IMR-90 (cell line): ENCODE measurements at regions not wholly inside any gene's neighbourhood (a gene's known extent, or its start where the extent isn't known, plus 50 kb on each side); places are given as distances from the start of the nearest gene placed in this dataset.

Experiments used
- ATAC-seq: fragments of 200-7000 bp; cut with Tn5 transposase; 2 replicates; pipeline ENCODE4 v1.9.1; 2020; ENCODE audit warnings: low read depth, mild to moderate bottlenecking, moderate library complexity
- BruUV-seq: library from RNA; stranded (reverse); fragments of 400-500 nt; replicated peaks from 2 replicates; lab custom pipeline; 2021; lab: Mats Ljungman, UMichigan
- CTCF ChIA-PET: fragments of 300-600 bp; formaldehyde crosslinking; extraction: SDS; loops from one replicate; lab custom pipeline; 2021; ENCODE audit warnings: antibody characterized with exemption; lab: Yijun Ruan, JAX
- POLR2A ChIA-PET: fragments of 300-600 bp; sonication (Branson Sonifier 250); formaldehyde crosslinking; loops from one replicate; lab custom pipeline; 2022; ENCODE audit warnings: antibody characterized with exemption; ENCODE audit not compliant: unreplicated experiment; lab: Charles Lee
- DNase-seq: peaks from one replicate; pipeline ENCODE4 v3.0.0; 2013
- H2AFZ ChIP-seq: replicated peaks from 2 replicates; pipeline ENCODE3; 2013; ENCODE audit warnings: low read length, mild to moderate bottlenecking; ENCODE audit not compliant: poor library complexity
- H2AK5ac ChIP-seq: 2 replicates; pipeline ENCODE4 v1.6.1; 2013; ENCODE audit warnings: low read depth, low read length, inconsistent platforms
- H2AK9ac ChIP-seq: replicated peaks from 2 replicates; pipeline ENCODE3; 2013; ENCODE audit warnings: mild to moderate bottlenecking, low read depth, low read length, moderate library complexity; ENCODE audit not compliant: poor library complexity
- H2BK120ac ChIP-seq: 2 replicates; pipeline ENCODE4 v1.6.1; 2013; ENCODE audit warnings: low read depth, low read length, inconsistent platforms
- H2BK15ac ChIP-seq: 3 replicates; pipeline ENCODE4 v1.6.1; 2013; ENCODE audit warnings: low read depth, low read length, inconsistent platforms
- H2BK20ac ChIP-seq: 2 replicates; pipeline ENCODE4 v1.6.1; 2013; ENCODE audit warnings: low read depth, mild to moderate bottlenecking, inconsistent platforms, low read length, moderate library complexity
- H2BK5ac ChIP-seq: 2 replicates; pipeline ENCODE4 v1.6.1; 2013; ENCODE audit warnings: mild to moderate bottlenecking, low read depth, low read length, inconsistent platforms; ENCODE audit not compliant: poor library complexity, severe bottlenecking
- H3K14ac ChIP-seq: replicated peaks from 2 replicates; pipeline ENCODE4 v1.6.1; 2013; ENCODE audit warnings: low read depth, low read length, inconsistent platforms
- H3K18ac ChIP-seq: 2 replicates; pipeline ENCODE4 v1.6.1; 2013; ENCODE audit warnings: low read depth, low read length, control low read depth
- H3K23ac ChIP-seq: 2 replicates; pipeline ENCODE4 v1.6.1; 2013; ENCODE audit warnings: low read depth, low read length, inconsistent platforms
- H3K27ac ChIP-seq: 2 replicates; pipeline ENCODE4 v1.5.1; 2013; ENCODE audit warnings: mild to moderate bottlenecking, control low read depth, low read length; ENCODE audit not compliant: insufficient read depth
- H3K27me3 ChIP-seq: 2 replicates; pipeline ENCODE4 v1.6.1; 2013; ENCODE audit warnings: low read length; ENCODE audit not compliant: control insufficient read depth, insufficient read depth
- H3K36me3 ChIP-seq: 2 replicates; pipeline ENCODE4 v1.6.1; 2013; ENCODE audit warnings: low read length, mixed read lengths; ENCODE audit not compliant: control insufficient read depth, insufficient read depth
- H3K4ac ChIP-seq: 2 replicates; pipeline ENCODE4 v1.6.1; 2013; ENCODE audit warnings: low read depth, low read length, inconsistent platforms
- H3K4me1 ChIP-seq: 2 replicates; pipeline ENCODE4 v1.6.1; 2013; ENCODE audit warnings: low read length, mixed read lengths; ENCODE audit not compliant: control insufficient read depth, insufficient read depth
- H3K4me2 ChIP-seq: 2 replicates; pipeline ENCODE4 v1.6.1; 2013; ENCODE audit warnings: low read depth, mild to moderate bottlenecking, control low read depth, low read length, moderate library complexity
- H3K4me3 ChIP-seq: 2 replicates; pipeline ENCODE4 v1.5.1; 2013; ENCODE audit warnings: low read depth, mild to moderate bottlenecking, control low read depth, low read length, moderate library complexity; ENCODE audit not compliant: insufficient read depth
- H3K56ac ChIP-seq: 2 replicates; pipeline ENCODE4 v1.6.1; 2013; ENCODE audit warnings: low read length, inconsistent platforms; ENCODE audit not compliant: insufficient read depth; ENCODE audit errors: extremely low read depth
- H3K79me1 ChIP-seq, 2 experiments: 2 replicates each; pipeline ENCODE4 v1.6.1; 2013; ENCODE audit warnings: low read length in 2 of 2, inconsistent platforms in 1 of 2, low read depth in 1 of 2
- H3K9ac ChIP-seq: 2 replicates; pipeline ENCODE4 v1.6.1; 2013; ENCODE audit warnings: low read depth, low read length, control low read depth
- H3K9me1 ChIP-seq: 2 replicates; pipeline ENCODE4 v1.6.1; 2013; ENCODE audit warnings: low read length, inconsistent platforms; ENCODE audit not compliant: insufficient read depth
- H3K9me3 ChIP-seq: 2 replicates; pipeline ENCODE4 v1.6.1; 2013; ENCODE audit warnings: low read length; ENCODE audit not compliant: control insufficient read depth, insufficient read depth
- H4K20me1 ChIP-seq: 2 replicates; pipeline ENCODE4 v1.6.1; 2013; ENCODE audit warnings: low read length, inconsistent platforms; ENCODE audit not compliant: insufficient read depth
- H4K5ac ChIP-seq: 2 replicates; pipeline ENCODE4 v1.6.1; 2013; ENCODE audit warnings: mild to moderate bottlenecking, low read depth, low read length, control low read depth
- H4K8ac ChIP-seq, 2 experiments: 2 replicates each; pipeline ENCODE4 v1.6.1; 2013; ENCODE audit warnings: low read depth in 2 of 2, low read length in 2 of 2, control low read depth in 1 of 2, inconsistent platforms in 1 of 2
- H4K91ac ChIP-seq: 2 replicates; pipeline ENCODE4 v1.6.1; 2013; ENCODE audit warnings: low read depth, low read length, inconsistent platforms; ENCODE audit not compliant: insufficient read depth
- CEBPB ChIP-seq: IDR thresholded peaks from 2 replicates; pipeline ENCODE4 v1.6.1; 2012; ENCODE audit warnings: low read depth, low read length, improper control_type of control experiment
- FOS ChIP-seq: fragments of 150-350 bp; IDR thresholded peaks from 2 replicates; pipeline ENCODE4 v1.6.1; 2016; ENCODE audit warnings: low read depth, low read length
- MAZ ChIP-seq: IDR thresholded peaks from 2 replicates; pipeline ENCODE4 v1.6.1; 2012; ENCODE audit warnings: low read depth, mild to moderate bottlenecking, low read length, improper control_type of control experiment, moderate library complexity, borderline replicate concordance
- MXI1 ChIP-seq: IDR thresholded peaks from 2 replicates; pipeline ENCODE4 v1.6.1; 2012; ENCODE audit warnings: low read depth, mild to moderate bottlenecking, low read length, moderate library complexity, borderline replicate concordance
- SMC3 ChIP-seq: fragments of 150-350 bp; IDR thresholded peaks from 2 replicates; pipeline ENCODE4 v1.6.1; 2016; ENCODE audit warnings: low read depth, mild to moderate bottlenecking, antibody characterized with exemption, low read length, moderate library complexity
- dilution Hi-C: fragments of 300-500 bp; cut with HindIII; formaldehyde crosslinking; loops from one replicate; pipeline ENCODE4 v1.14.3; 2018; ENCODE audit warnings: low sequenced_read_pairs; ENCODE audit not compliant: unreplicated experiment
- in situ Hi-C: fragments of 300-500 bp; cut with MboI; formaldehyde crosslinking; loops from 3 replicates; pipeline ENCODE4 v1.14.3; 2019; ENCODE audit warnings: low sequenced_read_pairs, inconsistent platforms, mixed read lengths
- intact Hi-C: fragments of 100-400 bp; cut with micrococcal nuclease; formaldehyde crosslinking; loops from 2 replicates; pipeline ENCODE4 v1.10.0; 2022
- TF ChIP-seq, protein P1 (sequence below): conservative IDR thresholded peaks from 2 replicates; pipeline ENCODE4 v1.5.1; 2012; ENCODE audit warnings: mild to moderate bottlenecking, low read depth, low read length, improper control_type of control experiment

GRCh38 chr3:154690413-154690812 is 260.4 kb upstream of the GPR149 start:
- CTCF ChIA-PET: interaction anchor here (0.7 kb wide), 1 partner anchor 49 kb away, joined by 3 read pairs; no protein-coding TSS in a partner anchor

More at GRCh38 chr3:154690413-154690812, 260.4 kb upstream of the GPR149 start:
- Histone ChIP-seq H3K27ac (no peak overlapping the region), H3K4me3 (no peak overlapping the region), H3K4me2 (no peak overlapping the region), H3K56ac (no peak overlapping the region), H3K4me1 (no peaks in the 10 kb centered on the region), H2BK20ac (no peak overlapping the region), H3K9me3 (no peaks in the 10 kb centered on the region), H3K14ac (no peak overlapping the region), H2BK15ac (no peak overlapping the region), H2AK5ac (no peak overlapping the region), H3K9ac (no peak overlapping the region), H3K18ac (no peak overlapping the region), H4K20me1 (no peaks in the 10 kb centered on the region), H3K79me1 (no peaks in the 10 kb centered on the region), H3K36me3 (no peaks in the 10 kb centered on the region), H2BK5ac (no peak overlapping the region), H2AFZ (no peak overlapping the region), H3K4ac (no peak overlapping the region), H3K27me3 (no peaks in the 10 kb centered on the region), H3K9me1 (no peaks in the 10 kb centered on the region), H3K23ac (no peak overlapping the region), H4K5ac (no peak overlapping the region), H2BK120ac (no peak overlapping the region), H4K8ac (no peak overlapping the region), H4K91ac (no peak overlapping the region), H2AK9ac (no peak overlapping the region)
- in situ Hi-C loops (loop anchor here (25.0 kb wide), 1 partner anchor 103 kb away; no protein-coding TSS in a partner anchor), dilution Hi-C loops (no loop called here), intact Hi-C loops (no loop called here)
- BruUV-seq: no TSS peak
- POLR2A ChIA-PET: no interaction called here
- DNase-seq (no peak), ATAC-seq (no peak)
- TF ChIP-seq SMC3: no peak
- no peak for TF ChIP-seq MXI1
- TF ChIP-seq CEBPB: no peak
- TF ChIP-seq, protein P1, sequence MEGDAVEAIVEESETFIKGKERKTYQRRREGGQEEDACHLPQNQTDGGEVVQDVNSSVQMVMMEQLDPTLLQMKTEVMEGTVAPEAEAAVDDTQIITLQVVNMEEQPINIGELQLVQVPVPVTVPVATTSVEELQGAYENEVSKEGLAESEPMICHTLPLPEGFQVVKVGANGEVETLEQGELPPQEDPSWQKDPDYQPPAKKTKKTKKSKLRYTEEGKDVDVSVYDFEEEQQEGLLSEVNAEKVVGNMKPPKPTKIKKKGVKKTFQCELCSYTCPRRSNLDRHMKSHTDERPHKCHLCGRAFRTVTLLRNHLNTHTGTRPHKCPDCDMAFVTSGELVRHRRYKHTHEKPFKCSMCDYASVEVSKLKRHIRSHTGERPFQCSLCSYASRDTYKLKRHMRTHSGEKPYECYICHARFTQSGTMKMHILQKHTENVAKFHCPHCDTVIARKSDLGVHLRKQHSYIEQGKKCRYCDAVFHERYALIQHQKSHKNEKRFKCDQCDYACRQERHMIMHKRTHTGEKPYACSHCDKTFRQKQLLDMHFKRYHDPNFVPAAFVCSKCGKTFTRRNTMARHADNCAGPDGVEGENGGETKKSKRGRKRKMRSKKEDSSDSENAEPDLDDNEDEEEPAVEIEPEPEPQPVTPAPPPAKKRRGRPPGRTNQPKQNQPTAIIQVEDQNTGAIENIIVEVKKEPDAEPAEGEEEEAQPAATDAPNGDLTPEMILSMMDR: no peak
- TF ChIP-seq FOS: no peak
- TF ChIP-seq MAZ: no peak
